ENCODE measurements at regions not wholly inside any gene's neighbourhood (a gene's known extent, or its start where the extent isn't known, plus 50 kb on each side); places are given as distances from the start of the nearest gene placed in this dataset.

GRCh38 chr5:86749841-86750240 lies 132.1 kb downstream of the COX7C start:
- FAIRE-seq (no peak), DNase-seq (ENCODE audit: low read depth in 1 of 2, low spot score in 1 of 2) (no peak), ATAC-seq (no peak)
- Histone ChIP-seq H3K9me3 (no peaks in the 10 kb centered on the region), H3K4me3 (no peak overlapping the region), H3K27ac (no peak overlapping the region), H3K4me2 (no peak overlapping the region), H3K4me1 (no peaks in the 10 kb centered on the region)
- POLR2A ChIA-PET = no interaction called here
- TF ChIP-seq GATA3 (IDR thresholded peaks at IDR 0.05; ENCODE audit: borderline replicate concordance) (no peak), KDM5A (IDR thresholded peaks at IDR 0.05) (no peak)
- TF ChIP-seq, protein P1, sequence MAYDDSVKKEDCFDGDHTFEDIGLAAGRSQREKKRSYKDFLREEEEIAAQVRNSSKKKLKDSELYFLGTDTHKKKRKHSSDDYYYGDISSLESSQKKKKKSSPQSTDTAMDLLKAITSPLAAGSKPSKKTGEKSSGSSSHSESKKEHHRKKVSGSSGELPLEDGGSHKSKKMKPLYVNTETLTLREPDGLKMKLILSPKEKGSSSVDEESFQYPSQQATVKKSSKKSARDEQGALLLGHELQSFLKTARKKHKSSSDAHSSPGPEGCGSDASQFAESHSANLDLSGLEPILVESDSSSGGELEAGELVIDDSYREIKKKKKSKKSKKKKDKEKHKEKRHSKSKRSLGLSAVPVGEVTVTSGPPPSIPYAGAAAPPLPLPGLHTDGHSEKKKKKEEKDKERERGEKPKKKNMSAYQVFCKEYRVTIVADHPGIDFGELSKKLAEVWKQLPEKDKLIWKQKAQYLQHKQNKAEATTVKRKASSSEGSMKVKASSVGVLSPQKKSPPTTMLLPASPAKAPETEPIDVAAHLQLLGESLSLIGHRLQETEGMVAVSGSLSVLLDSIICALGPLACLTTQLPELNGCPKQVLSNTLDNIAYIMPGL (CRISPR knock-in tag; IDR thresholded peaks at IDR 0.05; ENCODE audit: borderline replicate concordance) = no peak
- CTCF ChIA-PET = no interaction called here

DNA sequence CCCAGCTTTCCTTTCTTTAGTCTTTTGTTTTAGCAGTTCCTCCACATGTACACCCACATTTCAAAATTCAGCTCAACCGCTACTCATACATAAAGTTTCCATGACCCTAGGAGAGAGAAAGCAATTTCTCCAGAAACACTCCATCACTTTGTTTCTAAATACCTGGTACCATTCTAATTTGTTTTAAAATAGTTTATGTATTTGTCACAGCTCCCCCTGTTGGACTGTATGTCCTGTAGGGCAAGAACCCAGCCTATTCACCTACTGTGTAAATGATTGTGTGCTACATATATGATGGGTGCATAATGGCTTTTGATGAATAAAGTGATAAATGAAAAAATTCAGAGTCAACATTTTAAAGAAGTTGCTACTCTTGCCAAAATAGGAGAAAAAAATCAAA lies 139.1 kb downstream of the COX7C start:
- DNase-seq (ENCODE audit: low read depth in 1 of 2, low spot score in 1 of 2) (no peak), FAIRE-seq (no peak), ATAC-seq (no peak)
- no peak overlapping the region for H3K4me2 ChIP-seq
- 18% methylated on average over 1 of the region's 1 CpG for WGBS (ENCODE audit: missing lambda C conversion rate)
- H3K27ac ChIP-seq = no peak overlapping the region
- H3K9me3 ChIP-seq = no peaks in the 10 kb centered on the region
- no peak for TF ChIP-seq RARB (CRISPR knock-in tag; IDR thresholded peaks at IDR 0.05)
- TF ChIP-seq NPAS2 (CRISPR knock-in tag; IDR thresholded peaks at IDR 0.05; ENCODE audit: borderline replicate concordance) = no peak
- TF ChIP-seq JUNB (IDR thresholded peaks at IDR 0.05) = no peak
- ChIA-PET CTCF (interaction anchor here (1.0 kb wide), 1 partner anchor 10 kb away, joined by 3 read pairs; no protein-coding TSS in a partner anchor), POLR2A (no interaction called here)
- no peaks in the 10 kb centered on the region for H3K4me1 ChIP-seq
- H3K4me3 ChIP-seq = no peak overlapping the region

- ChIA-PET CTCF (no interaction called here), POLR2A (no interaction called here)
- H3K9me3 ChIP-seq = no peaks in the 10 kb centered on the region
- H3K4me3 ChIP-seq = no peak overlapping the region
- FAIRE-seq (no peak), ATAC-seq (no peak), DNase-seq (ENCODE audit: low read depth in 1 of 2, low spot score in 1 of 2) (no peak)
- H3K4me1 ChIP-seq = no peaks in the 10 kb centered on the region
- WGBS (ENCODE audit: missing lambda C conversion rate) = 4% methylated on average over 5 of the region's 5 CpGs
- TF ChIP-seq HOXB13 (CRISPR knock-in tag; IDR thresholded peaks at IDR 0.05; ENCODE audit: low read depth) (no peak), MAFK (IDR thresholded peaks at IDR 0.05; ENCODE audit: partially characterized antibody) (no peak), ZNF302 (CRISPR knock-in tag; IDR thresholded peaks at IDR 0.05) (no peak), EP300 (IDR thresholded peaks at IDR 0.05) (no peak), CHD2 (IDR thresholded peaks at IDR 0.05; ENCODE audit: low read length, partially characterized antibody) (no peak), EHMT2 (IDR thresholded peaks at IDR 0.05; ENCODE audit: low read depth) (no peak), TFCP2L1 (CRISPR knock-in tag; IDR thresholded peaks at IDR 0.05) (no peak), EHF (CRISPR knock-in tag; IDR thresholded peaks at IDR 0.05) (no peak), GATA3 (IDR thresholded peaks at IDR 0.05; ENCODE audit: borderline replicate concordance) (no peak)
- H3K4me2 ChIP-seq = no peak overlapping the region
- H3K27ac ChIP-seq = no peak overlapping the region
Measured at GRCh38 chr5:86757824-86758223, 140.1 kb downstream of the COX7C start.

DNA sequence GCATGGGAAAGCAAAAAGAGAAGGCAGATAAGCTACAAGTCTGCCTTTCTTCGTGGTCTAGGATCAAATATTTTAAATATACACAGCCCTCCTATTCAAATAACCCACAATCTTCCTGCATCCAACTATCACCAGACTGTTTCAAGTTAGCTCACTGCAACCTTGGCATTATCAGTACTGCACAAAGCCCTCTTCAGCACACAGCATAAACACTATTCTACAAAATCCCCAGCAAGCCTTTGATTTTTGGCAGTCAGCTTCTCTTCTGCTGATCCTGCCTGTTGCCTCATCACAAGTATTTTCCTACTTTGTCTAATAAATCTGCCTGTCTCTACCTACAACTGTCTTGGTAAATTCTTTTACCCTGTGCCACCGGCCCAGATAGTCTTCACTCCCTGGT lies 142.9 kb downstream of the COX7C start:
- Histone ChIP-seq H3K4me2 (no peak overlapping the region), H3K27ac (no peak overlapping the region), H3K4me1 (no peaks in the 10 kb centered on the region), H3K4me3 (no peak overlapping the region), H3K9me3 (no peaks in the 10 kb centered on the region)
- DNase-seq (ENCODE audit: low read depth in 1 of 2, low spot score in 1 of 2) (no peak), ATAC-seq (no peak), FAIRE-seq (no peak)
- 19% methylated on average over 2 of the region's 2 CpGs for WGBS (ENCODE audit: missing lambda C conversion rate)
- TF ChIP-seq ELK1 (IDR thresholded peaks at IDR 0.05; ENCODE audit: low read depth, low read length) (no peak), HOXB5 (CRISPR knock-in tag; IDR thresholded peaks at IDR 0.05) (no peak), CBX2 (IDR thresholded peaks at IDR 0.05; ENCODE audit: borderline replicate concordance, low read depth) (no peak), JUNB (IDR thresholded peaks at IDR 0.05) (no peak), ZSCAN20 (CRISPR knock-in tag; IDR thresholded peaks at IDR 0.05) (no peak)
- CTCF ChIA-PET = interaction anchor here (2.1 kb wide), 1 partner anchor 8 kb away, joined by 7 read pairs; no protein-coding TSS in a partner anchor
- POLR2A ChIA-PET = no interaction called here
